Glutamatergic neuron (in vitro differentiated cells): ENCODE measurements at regions not wholly inside any gene's neighbourhood (a gene's known extent, or its start where the extent isn't known, plus 50 kb on each side); places are given as distances from the start of the nearest gene placed in this dataset.

ENCODE experiments used
- DNase-seq: peaks from one replicate; pipeline ENCODE4 v3.0.0; 2022
- H3K27ac Mint-ChIP-seq: one replicate; pipeline ENCODE4 v1.8.0; 2020; ENCODE audit warnings: mild to moderate bottlenecking, mixed read lengths, inconsistent platforms; ENCODE audit not compliant: unreplicated experiment
- H3K27me3 Mint-ChIP-seq: one replicate; pipeline ENCODE4 v1.8.0; 2020; ENCODE audit warnings: mild to moderate bottlenecking, moderate library complexity, mixed read lengths, inconsistent platforms; ENCODE audit not compliant: unreplicated experiment
- H3K36me3 Mint-ChIP-seq: one replicate; pipeline ENCODE4 v1.8.0; 2020; ENCODE audit warnings: mild to moderate bottlenecking, mixed read lengths, inconsistent platforms; ENCODE audit not compliant: unreplicated experiment
- H3K4me1 Mint-ChIP-seq: one replicate; pipeline ENCODE4 v1.8.0; 2020; ENCODE audit warnings: mild to moderate bottlenecking, low read depth, mixed read lengths, inconsistent platforms; ENCODE audit not compliant: unreplicated experiment
- H3K4me3 Mint-ChIP-seq: one replicate; pipeline ENCODE4 v1.8.0; 2020; ENCODE audit warnings: mild to moderate bottlenecking, mixed read lengths, inconsistent platforms; ENCODE audit not compliant: unreplicated experiment
- H3K9me3 Mint-ChIP-seq: one replicate; pipeline ENCODE4 v1.8.0; 2020; ENCODE audit warnings: mild to moderate bottlenecking, moderate library complexity, mixed read lengths, inconsistent platforms; ENCODE audit not compliant: unreplicated experiment
- TF ChIP-seq, protein P1 (sequence below): fragments of 200-600 bp; sonication (generic); IDR thresholded peaks from one replicate; pipeline ENCODE4 v1.5.0; 2021; ENCODE audit not compliant: partially characterized antibody, unreplicated experiment

DNA sequence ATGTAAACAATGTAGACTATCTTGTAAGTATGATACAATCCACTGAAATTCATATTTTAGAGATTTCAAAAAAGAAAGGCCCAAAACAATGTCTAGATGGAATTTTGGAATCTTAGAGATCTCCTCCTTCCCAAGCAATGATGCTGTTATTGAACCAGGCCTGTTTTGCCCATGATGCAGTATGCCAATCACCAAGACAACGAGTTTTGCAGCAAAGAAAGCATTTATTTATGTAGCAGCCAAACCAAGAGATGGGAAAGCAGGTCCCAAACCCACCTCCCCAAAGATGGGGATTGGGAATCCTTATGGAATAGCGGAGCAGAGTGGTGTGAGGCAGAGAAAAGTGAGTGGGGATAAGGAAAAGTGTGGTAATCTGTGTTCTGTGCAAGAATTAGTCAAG is 197.8 kb upstream of the NT5E start:
- H3K9me3 Mint-ChIP-seq, result peaks cover 1% of the 10 kb centered on the region
- no peak for DNase-seq
- no peaks in the 10 kb centered on the region for H3K27me3 Mint-ChIP-seq
- no peaks in the 10 kb centered on the region for H3K36me3 Mint-ChIP-seq
- H3K4me3 Mint-ChIP-seq, result no peak overlapping the region
- no peak overlapping the region for H3K27ac Mint-ChIP-seq
- TF ChIP-seq, protein P1, sequence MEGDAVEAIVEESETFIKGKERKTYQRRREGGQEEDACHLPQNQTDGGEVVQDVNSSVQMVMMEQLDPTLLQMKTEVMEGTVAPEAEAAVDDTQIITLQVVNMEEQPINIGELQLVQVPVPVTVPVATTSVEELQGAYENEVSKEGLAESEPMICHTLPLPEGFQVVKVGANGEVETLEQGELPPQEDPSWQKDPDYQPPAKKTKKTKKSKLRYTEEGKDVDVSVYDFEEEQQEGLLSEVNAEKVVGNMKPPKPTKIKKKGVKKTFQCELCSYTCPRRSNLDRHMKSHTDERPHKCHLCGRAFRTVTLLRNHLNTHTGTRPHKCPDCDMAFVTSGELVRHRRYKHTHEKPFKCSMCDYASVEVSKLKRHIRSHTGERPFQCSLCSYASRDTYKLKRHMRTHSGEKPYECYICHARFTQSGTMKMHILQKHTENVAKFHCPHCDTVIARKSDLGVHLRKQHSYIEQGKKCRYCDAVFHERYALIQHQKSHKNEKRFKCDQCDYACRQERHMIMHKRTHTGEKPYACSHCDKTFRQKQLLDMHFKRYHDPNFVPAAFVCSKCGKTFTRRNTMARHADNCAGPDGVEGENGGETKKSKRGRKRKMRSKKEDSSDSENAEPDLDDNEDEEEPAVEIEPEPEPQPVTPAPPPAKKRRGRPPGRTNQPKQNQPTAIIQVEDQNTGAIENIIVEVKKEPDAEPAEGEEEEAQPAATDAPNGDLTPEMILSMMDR, result no peak
- H3K4me1 Mint-ChIP-seq, result no peaks in the 10 kb centered on the region

GRCh38 chr6:85251300-85251699 is 198.6 kb upstream of the NT5E start:
- Mint-ChIP-seq H3K36me3 (no peaks in the 10 kb centered on the region), H3K4me1 (no peaks in the 10 kb centered on the region), H3K27ac (no peak overlapping the region), H3K27me3 (no peaks in the 10 kb centered on the region), H3K4me3 (no peak overlapping the region), H3K9me3 (peaks cover 2% of the 10 kb centered on the region)
- TF ChIP-seq, protein P1, result no peak
- DNase-seq, result no peak

- no peak for DNase-seq
- Mint-ChIP-seq H3K4me3 (no peak overlapping the region), H3K9me3 (peaks cover 3% of the 10 kb centered on the region), H3K27me3 (no peaks in the 10 kb centered on the region), H3K36me3 (no peaks in the 10 kb centered on the region), H3K4me1 (no peaks in the 10 kb centered on the region), H3K27ac (no peak overlapping the region)
- TF ChIP-seq, protein P1, result no peak
Observed at GRCh38 chr6:85250586-85251220, 199.2 kb upstream of the NT5E start.

- no peak for DNase-seq
- TF ChIP-seq, protein P1, result no peak
- Mint-ChIP-seq H3K27me3 (no peaks in the 10 kb centered on the region), H3K4me3 (no peak overlapping the region), H3K9me3 (peaks cover 2% of the 10 kb centered on the region), H3K36me3 (no peaks in the 10 kb centered on the region), H3K4me1 (no peaks in the 10 kb centered on the region), H3K27ac (no peak overlapping the region)
Observed at GRCh38 chr6:85245004-85245403, 204.9 kb upstream of the NT5E start.

- H3K9me3 Mint-ChIP-seq, result peaks cover 2% of the 10 kb centered on the region
- no peaks in the 10 kb centered on the region for H3K36me3 Mint-ChIP-seq
- no peaks in the 10 kb centered on the region for H3K4me1 Mint-ChIP-seq
- TF ChIP-seq, protein P1, result no peak
- no peak overlapping the region for H3K27ac Mint-ChIP-seq
- DNase-seq, result no peak
- peaks cover 1% of the 10 kb centered on the region for H3K27me3 Mint-ChIP-seq
- no peak overlapping the region for H3K4me3 Mint-ChIP-seq
Observed at GRCh38 chr6:85241498-85242052, 208.3 kb upstream of the NT5E start.
